Karpas-422 (cell line): ENCODE measurements at regions not wholly inside any gene's neighbourhood (a gene's known extent, or its start where the extent isn't known, plus 50 kb on each side); places are given as distances from the start of the nearest gene placed in this dataset.

ENCODE experiments used
- DNase-seq: peaks from one replicate; pipeline ENCODE4 v3.0.0-alpha.2; 2015
- H2AFZ ChIP-seq: fragments of 200-600 bp; sonication (generic); 2 replicates; pipeline ENCODE4 v1.6.1; 2014; ENCODE audit warnings: antibody characterized with exemption, low read length, mixed read lengths
- H3K27ac ChIP-seq: fragments of 200-600 bp; sonication (generic); 2 replicates; pipeline ENCODE4 v1.5.1; 2014; ENCODE audit warnings: mild to moderate bottlenecking, low read length, moderate library complexity
- H3K27me3 ChIP-seq: fragments of 200-600 bp; sonication (generic); 2 replicates; pipeline ENCODE4 v1.6.1; 2014; ENCODE audit warnings: low read length, mixed read lengths
- H3K36me3 ChIP-seq: fragments of 200-600 bp; sonication (generic); 2 replicates; pipeline ENCODE4 v1.6.1; 2014; ENCODE audit warnings: low read length, mixed read lengths; ENCODE audit not compliant: insufficient read depth
- H3K4me1 ChIP-seq: fragments of 200-600 bp; sonication (generic); 2 replicates; pipeline ENCODE4 v1.6.1; 2014; ENCODE audit warnings: mild to moderate bottlenecking, low read length, mixed read lengths
- H3K4me2 ChIP-seq: fragments of 200-600 bp; sonication (generic); 2 replicates; pipeline ENCODE4 v1.6.1; 2014; ENCODE audit warnings: low read length, low read depth, mild to moderate bottlenecking; ENCODE audit not compliant: poor library complexity, severe bottlenecking
- H3K4me3 ChIP-seq: fragments of 200-600 bp; sonication (generic); 2 replicates; pipeline ENCODE4 v1.5.1; 2014; ENCODE audit warnings: mild to moderate bottlenecking, antibody characterized with exemption, low read length, mixed read lengths
- H3K79me2 ChIP-seq: fragments of 200-600 bp; sonication (generic); 2 replicates; pipeline ENCODE4 v1.6.1; 2014; ENCODE audit warnings: mild to moderate bottlenecking, low read length, mixed read lengths
- H3K9ac ChIP-seq: fragments of 200-600 bp; sonication (generic); 2 replicates; pipeline ENCODE4 v1.6.0; 2014; ENCODE audit warnings: low read length
- H3K9me2 ChIP-seq: fragments of 200-600 bp; sonication (generic), shearing (Covaris generic); replicated peaks from 2 replicates; pipeline ENCODE4 v1.6.0; 2014; ENCODE audit warnings: mild to moderate bottlenecking, low read length, moderate library complexity; ENCODE audit not compliant: insufficient read depth
- H3K9me3 ChIP-seq: fragments of 300-700, 200-600 bp; sonication (generic); 2 replicates; pipeline ENCODE4 v1.6.1; 2014; ENCODE audit warnings: low read length, mixed read lengths
- H4K20me1 ChIP-seq: fragments of 200-600 bp; sonication (generic); 2 replicates; pipeline ENCODE4 v1.6.1; 2014; ENCODE audit warnings: mild to moderate bottlenecking, antibody characterized with exemption, low read length, low read depth; ENCODE audit not compliant: insufficient read depth

DNA sequence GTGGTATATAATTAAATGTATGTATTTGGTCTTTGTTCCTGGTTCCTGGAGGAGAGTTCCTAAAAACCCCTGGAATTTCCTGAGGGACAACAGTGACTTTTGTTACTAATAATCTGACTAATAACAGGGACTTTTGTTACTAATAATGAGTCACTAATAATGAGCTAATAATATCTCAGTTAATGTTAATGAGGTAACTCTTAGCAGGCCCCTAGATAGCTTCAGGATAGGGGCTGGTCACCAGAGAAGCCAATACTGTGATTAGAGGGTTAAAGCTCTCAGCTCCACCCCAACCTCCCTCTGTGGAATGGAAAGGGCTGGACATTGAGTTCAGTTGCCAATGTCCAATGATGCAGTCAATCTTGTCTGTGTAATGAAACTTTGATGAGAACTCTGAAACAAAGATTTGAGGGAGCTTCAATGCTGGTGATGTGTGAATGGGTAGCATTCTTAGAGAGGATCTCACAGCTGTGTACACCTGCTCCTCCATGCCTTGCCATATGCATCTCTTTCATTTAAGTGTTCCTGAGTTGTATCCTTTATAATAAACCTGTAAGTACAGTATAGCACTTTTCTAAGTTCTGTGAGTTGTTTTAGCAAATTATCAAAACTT lies 1431.4 kb upstream of the TENM4 start:
- H3K9me3 ChIP-seq = peaks cover 8% of the 10 kb centered on the region
- no peaks in the 10 kb centered on the region for H4K20me1 ChIP-seq
- H3K4me3 ChIP-seq = no peak overlapping the region
- no peaks in the 10 kb centered on the region for H3K9me2 ChIP-seq
- no peaks in the 10 kb centered on the region for H3K36me3 ChIP-seq
- no peak overlapping the region for H3K4me2 ChIP-seq
- no peak for DNase-seq
- H3K27me3 ChIP-seq = no peaks in the 10 kb centered on the region
- H3K9ac ChIP-seq = no peak overlapping the region
- no peak overlapping the region for H3K27ac ChIP-seq
- no peaks in the 10 kb centered on the region for H3K79me2 ChIP-seq
- no peak overlapping the region for H2AFZ ChIP-seq
- no peaks in the 10 kb centered on the region for H3K4me1 ChIP-seq

GRCh38 chr11:80868831-80869230 lies 1428.0 kb upstream of the TENM4 start:
- Histone ChIP-seq H3K9me3 (no peaks in the 10 kb centered on the region), H3K9ac (no peak overlapping the region), H3K4me2 (no peak overlapping the region), H3K4me1 (no peaks in the 10 kb centered on the region), H3K9me2 (no peaks in the 10 kb centered on the region), H3K27ac (no peak overlapping the region), H2AFZ (no peak overlapping the region), H3K36me3 (no peaks in the 10 kb centered on the region), H3K4me3 (no peak overlapping the region), H3K79me2 (no peaks in the 10 kb centered on the region), H4K20me1 (no peaks in the 10 kb centered on the region), H3K27me3 (no peaks in the 10 kb centered on the region)
- DNase-seq = no peak

DNA sequence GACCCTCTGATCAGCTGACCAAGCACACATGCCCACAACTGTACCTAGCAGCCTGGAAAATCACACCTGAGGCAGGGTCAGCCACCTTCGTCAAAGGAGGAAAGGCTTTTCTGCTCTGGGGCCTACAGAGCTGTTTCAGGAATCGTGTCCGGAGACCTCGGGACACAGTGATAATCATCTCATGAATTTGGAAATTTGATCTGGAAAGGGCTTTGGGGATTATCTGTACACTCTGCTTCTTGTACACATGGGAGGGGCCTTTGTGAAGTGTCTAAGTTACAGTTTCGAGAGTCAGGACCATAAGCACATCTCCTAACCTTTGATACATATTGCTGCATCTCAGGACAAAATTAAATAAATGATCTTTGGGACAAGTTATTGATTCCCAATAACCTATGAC lies 1421.2 kb upstream of the TENM4 start:
- Histone ChIP-seq H2AFZ (no peak overlapping the region), H3K27me3 (no peaks in the 10 kb centered on the region), H4K20me1 (no peaks in the 10 kb centered on the region), H3K27ac (no peak overlapping the region), H3K36me3 (no peaks in the 10 kb centered on the region), H3K4me1 (no peaks in the 10 kb centered on the region), H3K79me2 (no peaks in the 10 kb centered on the region), H3K9me2 (no peaks in the 10 kb centered on the region), H3K9ac (no peak overlapping the region), H3K4me3 (no peak overlapping the region), H3K4me2 (no peak overlapping the region), H3K9me3 (no peaks in the 10 kb centered on the region; the same call in 1 of the 2 replicates)
- DNase-seq = no peak

- Histone ChIP-seq H3K9me3 (no peaks in the 10 kb centered on the region; the same call in 1 of the 2 replicates), H3K79me2 (no peaks in the 10 kb centered on the region), H3K27ac (no peak overlapping the region), H3K4me2 (no peak overlapping the region), H3K27me3 (no peaks in the 10 kb centered on the region), H4K20me1 (no peaks in the 10 kb centered on the region), H3K4me3 (no peak overlapping the region), H3K9me2 (no peaks in the 10 kb centered on the region), H2AFZ (no peak overlapping the region), H3K4me1 (no peaks in the 10 kb centered on the region), H3K9ac (no peak overlapping the region), H3K36me3 (no peaks in the 10 kb centered on the region)
- DNase-seq = no peak
These were observed 1420.4 kb upstream of the TENM4 start for GRCh38 chr11:80861193-80861592.

DNA sequence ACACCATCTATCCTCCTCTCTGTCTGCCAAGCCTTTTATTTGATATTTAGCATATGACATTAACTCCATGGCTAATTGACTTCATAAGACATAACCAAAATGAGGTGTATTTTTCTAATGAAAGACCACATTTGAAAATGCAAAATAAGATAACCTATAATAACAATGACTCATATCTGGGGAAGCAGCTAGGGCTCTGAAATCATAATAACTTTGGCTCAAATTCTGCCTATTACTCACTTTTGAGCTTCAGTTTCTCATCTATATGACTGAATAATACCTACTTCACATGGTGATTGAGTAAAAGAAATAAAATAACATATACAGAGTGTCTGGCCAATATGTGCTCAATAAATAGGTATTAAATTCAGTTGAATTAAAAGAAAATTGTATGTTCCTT lies 1419.8 kb upstream of the TENM4 start:
- Histone ChIP-seq H4K20me1 (no peaks in the 10 kb centered on the region), H3K4me1 (no peaks in the 10 kb centered on the region), H3K27ac (no peak overlapping the region), H3K9me3 (no peaks in the 10 kb centered on the region; the same call in 1 of the 2 replicates), H3K79me2 (no peaks in the 10 kb centered on the region), H3K27me3 (no peaks in the 10 kb centered on the region), H2AFZ (no peak overlapping the region), H3K4me3 (no peak overlapping the region), H3K9me2 (no peaks in the 10 kb centered on the region), H3K9ac (no peak overlapping the region), H3K4me2 (no peak overlapping the region), H3K36me3 (no peaks in the 10 kb centered on the region)
- DNase-seq = no peak

DNA sequence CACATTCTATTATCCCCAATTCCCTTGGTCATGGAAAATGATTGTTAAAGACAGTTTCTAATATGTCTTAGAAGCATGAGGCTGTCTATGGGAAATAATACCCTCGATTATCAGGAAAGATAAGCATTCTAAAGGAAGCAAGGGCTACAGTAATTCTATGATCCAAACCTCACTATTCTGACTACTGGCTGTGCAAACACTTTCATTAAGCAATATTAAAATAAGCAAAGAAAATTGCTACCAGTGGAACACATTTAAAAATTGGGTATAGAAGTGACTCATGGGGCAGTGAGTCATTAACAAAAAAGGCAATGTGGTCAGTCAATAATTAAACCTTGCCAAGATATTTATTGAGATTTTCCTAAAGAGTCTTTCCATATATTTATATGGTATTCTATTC lies 1415.2 kb upstream of the TENM4 start:
- no peaks in the 10 kb centered on the region for H4K20me1 ChIP-seq
- H3K79me2 ChIP-seq = no peaks in the 10 kb centered on the region
- H2AFZ ChIP-seq = no peak overlapping the region
- no peak overlapping the region for H3K4me3 ChIP-seq
- no peaks in the 10 kb centered on the region for H3K9me3 ChIP-seq
- no peak overlapping the region for H3K27ac ChIP-seq
- no peaks in the 10 kb centered on the region for H3K4me1 ChIP-seq
- H3K9me2 ChIP-seq = no peaks in the 10 kb centered on the region
- H3K4me2 ChIP-seq = no peak overlapping the region
- H3K36me3 ChIP-seq = no peaks in the 10 kb centered on the region
- DNase-seq = no peak
- no peak overlapping the region for H3K9ac ChIP-seq
- no peaks in the 10 kb centered on the region for H3K27me3 ChIP-seq

- no peaks in the 10 kb centered on the region for H3K27me3 ChIP-seq
- no peak overlapping the region for H3K4me3 ChIP-seq
- H3K9me3 ChIP-seq = no peaks in the 10 kb centered on the region
- H4K20me1 ChIP-seq = no peaks in the 10 kb centered on the region
- H3K79me2 ChIP-seq = no peaks in the 10 kb centered on the region
- no peaks in the 10 kb centered on the region for H3K36me3 ChIP-seq
- no peak overlapping the region for H3K9ac ChIP-seq
- DNase-seq = no peak
- no peaks in the 10 kb centered on the region for H3K9me2 ChIP-seq
- no peaks in the 10 kb centered on the region for H3K4me1 ChIP-seq
- H2AFZ ChIP-seq = no peak overlapping the region
- no peak overlapping the region for H3K4me2 ChIP-seq
- H3K27ac ChIP-seq = no peak overlapping the region
These were observed 1414.6 kb upstream of the TENM4 start for GRCh38 chr11:80855426-80855825.

GRCh38 chr11:80849253-80849652 lies 1408.4 kb upstream of the TENM4 start:
- no peaks in the 10 kb centered on the region for H3K4me1 ChIP-seq
- H3K4me2 ChIP-seq = no peak overlapping the region
- no peaks in the 10 kb centered on the region for H3K36me3 ChIP-seq
- H3K9ac ChIP-seq = no peak overlapping the region
- H4K20me1 ChIP-seq = no peaks in the 10 kb centered on the region
- H3K27ac ChIP-seq = no peak overlapping the region
- no peak for DNase-seq
- H3K9me2 ChIP-seq = no peaks in the 10 kb centered on the region
- H3K79me2 ChIP-seq = no peaks in the 10 kb centered on the region
- no peak overlapping the region for H3K4me3 ChIP-seq
- no peak overlapping the region for H2AFZ ChIP-seq
- no peaks in the 10 kb centered on the region; the same call in 1 of the 2 replicates for H3K9me3 ChIP-seq
- H3K27me3 ChIP-seq = no peaks in the 10 kb centered on the region

DNA sequence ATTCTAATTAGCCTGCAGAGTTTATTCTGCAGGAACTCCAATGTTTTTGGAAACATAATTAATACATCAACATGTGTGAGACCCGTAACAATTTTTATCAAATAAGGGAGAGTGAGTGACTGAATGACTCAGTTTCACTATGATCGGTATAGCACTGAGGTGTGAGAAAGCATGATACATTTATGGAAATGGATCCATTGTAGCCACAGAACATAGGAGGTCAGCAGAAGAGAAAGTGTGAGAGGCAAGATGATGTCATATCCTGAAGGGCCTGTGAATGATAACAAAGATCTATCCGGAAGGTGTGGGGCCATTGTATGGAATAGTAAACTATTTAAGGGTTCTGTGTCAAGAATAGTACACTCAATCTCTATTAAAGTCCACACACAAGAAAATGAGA lies 1406.1 kb upstream of the TENM4 start:
- no peaks in the 10 kb centered on the region for H3K9me2 ChIP-seq
- no peaks in the 10 kb centered on the region for H3K79me2 ChIP-seq
- no peak overlapping the region for H2AFZ ChIP-seq
- no peak overlapping the region for H3K4me3 ChIP-seq
- H3K9me3 ChIP-seq = no peaks in the 10 kb centered on the region; the same call in 1 of the 2 replicates
- H4K20me1 ChIP-seq = no peaks in the 10 kb centered on the region
- no peaks in the 10 kb centered on the region for H3K36me3 ChIP-seq
- no peak overlapping the region for H3K4me2 ChIP-seq
- DNase-seq = no peak
- H3K27me3 ChIP-seq = no peaks in the 10 kb centered on the region
- no peak overlapping the region for H3K27ac ChIP-seq
- no peak overlapping the region for H3K9ac ChIP-seq
- no peaks in the 10 kb centered on the region for H3K4me1 ChIP-seq
